ENCODE measurements at regions not wholly inside any gene's neighbourhood (a gene's known extent, or its start where the extent isn't known, plus 50 kb on each side); places are given as distances from the start of the nearest gene placed in this dataset.

DNA sequence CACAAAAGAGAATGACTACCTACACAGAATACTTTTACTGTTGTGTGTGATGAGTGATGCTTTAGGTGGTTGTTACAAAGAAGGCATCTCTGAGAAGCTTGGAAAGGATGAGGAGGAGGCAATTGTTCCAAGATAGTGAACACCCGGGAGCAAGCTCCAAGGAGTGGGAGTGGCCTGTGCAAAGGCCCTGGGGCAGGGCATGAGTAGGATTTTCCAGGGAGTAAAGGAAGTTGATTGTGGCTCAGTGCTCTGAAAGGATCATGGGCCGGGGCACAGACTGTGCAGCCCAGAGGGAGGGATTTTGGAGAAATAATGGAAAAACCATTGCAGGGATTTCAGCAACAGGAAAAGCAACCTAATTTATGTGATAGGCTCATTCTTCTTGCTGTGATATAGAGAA lies 264.3 kb downstream of the CDH26 start:
- DNase-seq (ENCODE audit: unreplicated experiment) = no peak
- TF ChIP-seq, protein P1, sequence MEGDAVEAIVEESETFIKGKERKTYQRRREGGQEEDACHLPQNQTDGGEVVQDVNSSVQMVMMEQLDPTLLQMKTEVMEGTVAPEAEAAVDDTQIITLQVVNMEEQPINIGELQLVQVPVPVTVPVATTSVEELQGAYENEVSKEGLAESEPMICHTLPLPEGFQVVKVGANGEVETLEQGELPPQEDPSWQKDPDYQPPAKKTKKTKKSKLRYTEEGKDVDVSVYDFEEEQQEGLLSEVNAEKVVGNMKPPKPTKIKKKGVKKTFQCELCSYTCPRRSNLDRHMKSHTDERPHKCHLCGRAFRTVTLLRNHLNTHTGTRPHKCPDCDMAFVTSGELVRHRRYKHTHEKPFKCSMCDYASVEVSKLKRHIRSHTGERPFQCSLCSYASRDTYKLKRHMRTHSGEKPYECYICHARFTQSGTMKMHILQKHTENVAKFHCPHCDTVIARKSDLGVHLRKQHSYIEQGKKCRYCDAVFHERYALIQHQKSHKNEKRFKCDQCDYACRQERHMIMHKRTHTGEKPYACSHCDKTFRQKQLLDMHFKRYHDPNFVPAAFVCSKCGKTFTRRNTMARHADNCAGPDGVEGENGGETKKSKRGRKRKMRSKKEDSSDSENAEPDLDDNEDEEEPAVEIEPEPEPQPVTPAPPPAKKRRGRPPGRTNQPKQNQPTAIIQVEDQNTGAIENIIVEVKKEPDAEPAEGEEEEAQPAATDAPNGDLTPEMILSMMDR (IDR thresholded peaks at IDR 0.05; ENCODE audit: unreplicated experiment) = no peak
- BruUV-seq (replicated peaks) = no TSS peak
- ChIA-PET POLR2A (no interaction called here), CTCF (interaction anchor here (0.7 to 5.2 kb wide), 5 partner anchors 10 to 1041 kb away, joined by 3 to 45 read pairs (median 3); no protein-coding TSS in a partner anchor)
- Mint-ChIP-seq H3K9me3 (ENCODE audit: unreplicated experiment) (no peaks in the 10 kb centered on the region), H3K27me3 (ENCODE audit: insufficient read depth, unreplicated experiment) (peaks cover 25% of the 10 kb centered on the region), H3K4me1 (ENCODE audit: insufficient read depth, unreplicated experiment) (no peaks in the 10 kb centered on the region), H3K27ac (ENCODE audit: low read depth, unreplicated experiment) (no peak overlapping the region), H3K36me3 (ENCODE audit: insufficient read depth, unreplicated experiment) (peaks cover 6% of the 10 kb centered on the region), H3K4me3 (ENCODE audit: unreplicated experiment) (no peak overlapping the region)
- intact Hi-C loops (cut with micrococcal nuclease) = no loop called here

DNA sequence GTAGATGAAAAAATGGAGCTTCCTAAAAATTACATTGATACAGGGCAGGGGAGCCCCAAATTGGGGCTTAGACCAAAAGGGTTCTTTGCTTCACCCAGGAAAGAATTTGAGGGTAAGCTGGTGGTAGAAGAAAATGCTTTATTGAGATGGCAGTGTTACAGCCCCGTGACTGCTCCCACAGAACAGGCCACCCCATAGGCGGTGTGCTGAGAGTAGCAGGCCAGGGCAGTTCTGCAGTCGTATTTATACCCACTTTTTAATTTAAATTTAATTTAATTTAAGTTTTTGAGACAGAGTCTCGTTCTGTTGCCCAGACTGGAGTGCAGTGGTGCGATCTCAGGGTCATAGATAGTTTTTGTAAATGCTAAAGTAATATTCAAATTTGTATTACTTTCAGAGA lies 265.0 kb downstream of the CDH26 start:
- POLR2A ChIA-PET = no interaction called here
- Mint-ChIP-seq H3K9me3 (ENCODE audit: unreplicated experiment) (no peaks in the 10 kb centered on the region), H3K4me3 (ENCODE audit: unreplicated experiment) (no peak overlapping the region)

DNA sequence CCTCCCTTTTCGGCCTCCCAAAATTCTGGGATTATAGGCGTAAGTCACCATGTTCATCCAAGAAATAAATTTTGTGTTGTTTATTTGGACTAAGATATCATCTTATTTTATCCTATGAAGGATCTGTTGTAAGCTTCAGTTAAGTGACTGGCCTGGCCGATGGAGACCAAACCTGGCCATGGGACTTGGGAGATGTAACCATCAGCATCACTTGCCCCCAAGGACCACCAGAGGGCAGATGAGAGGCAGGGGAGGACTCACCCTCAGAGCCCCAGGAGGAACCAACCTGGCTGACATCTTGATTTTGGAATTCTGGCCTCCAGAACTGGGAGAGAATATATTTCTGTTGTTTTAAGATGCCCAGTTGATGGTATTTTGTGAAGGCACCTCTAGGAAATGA lies 266.7 kb downstream of the CDH26 start:
- no TSS peak for BruUV-seq (replicated peaks)
- H3K27me3 Mint-ChIP-seq (ENCODE audit: insufficient read depth, unreplicated experiment) = peaks cover 16% of the 10 kb centered on the region
- H3K4me3 Mint-ChIP-seq (ENCODE audit: unreplicated experiment) = no peak overlapping the region
- intact Hi-C loops (cut with micrococcal nuclease) = loop anchor here (1.0 kb wide), 1 partner anchor 38 kb away; no protein-coding TSS in a partner anchor
- no peaks in the 10 kb centered on the region for H3K4me1 Mint-ChIP-seq (ENCODE audit: insufficient read depth, unreplicated experiment)
- DNase-seq (ENCODE audit: unreplicated experiment) = peak; percentile 43
- CTCF ChIA-PET = interaction anchor here (0.7 to 5.2 kb wide), 4 partner anchors 13 to 1653 kb away, joined by 3 to 45 read pairs (median 6); no protein-coding TSS in a partner anchor
- peaks cover 6% of the 10 kb centered on the region for H3K9me3 Mint-ChIP-seq (ENCODE audit: unreplicated experiment)
- peaks cover 6% of the 10 kb centered on the region for H3K36me3 Mint-ChIP-seq (ENCODE audit: insufficient read depth, unreplicated experiment)
- POLR2A ChIA-PET = no interaction called here
- TF ChIP-seq, protein P1 (IDR thresholded peaks at IDR 0.05; ENCODE audit: unreplicated experiment) = peak; percentile 39
- H3K27ac Mint-ChIP-seq (ENCODE audit: low read depth, unreplicated experiment) = no peak overlapping the region

More for the DNA sequence above, 265.0 kb downstream of the CDH26 start:
- Mint-ChIP-seq H3K4me1 (ENCODE audit: insufficient read depth, unreplicated experiment) (no peaks in the 10 kb centered on the region), H3K27me3 (ENCODE audit: insufficient read depth, unreplicated experiment) (peaks cover 25% of the 10 kb centered on the region), H3K36me3 (ENCODE audit: insufficient read depth, unreplicated experiment) (peaks cover 6% of the 10 kb centered on the region), H3K27ac (ENCODE audit: low read depth, unreplicated experiment) (no peak overlapping the region)
- BruUV-seq (replicated peaks) = no TSS peak
- intact Hi-C loops (cut with micrococcal nuclease) = no loop called here
- CTCF ChIA-PET = interaction anchor here (5.2 kb wide), 1 partner anchor 11 kb away, joined by 45 read pairs; no protein-coding TSS in a partner anchor
- DNase-seq (ENCODE audit: unreplicated experiment) = no peak
- TF ChIP-seq, protein P1 (IDR thresholded peaks at IDR 0.05; ENCODE audit: unreplicated experiment) = no peak

DNA sequence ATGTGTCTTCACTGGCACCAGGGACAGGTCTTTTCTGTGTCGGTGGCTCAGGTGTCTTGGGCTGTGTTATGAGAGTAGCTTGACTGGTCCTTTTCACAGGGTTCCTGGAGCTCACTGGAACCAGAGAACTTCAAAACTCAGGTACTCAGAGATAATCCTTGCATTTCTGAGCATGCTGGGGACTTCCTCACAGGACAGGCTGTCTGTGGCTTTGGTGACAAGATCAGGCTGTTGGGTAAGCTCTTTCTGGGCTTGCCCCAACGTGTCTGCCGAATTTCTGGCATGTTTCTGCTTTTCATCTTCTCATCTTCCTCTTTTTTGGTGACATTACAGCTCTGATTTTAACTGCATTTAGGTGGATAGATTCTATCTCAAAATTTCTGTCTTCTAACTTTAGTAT lies 270.0 kb downstream of the CDH26 start:
- ChIA-PET POLR2A (interaction anchor here (0.6 to 1.2 kb wide), 2 partner anchors 10 to 152 kb away, joined by 3 read pairs; no protein-coding TSS in a partner anchor), CTCF (interaction anchor here (0.6 to 3.8 kb wide), 6 partner anchors 17 to 535 kb away, joined by 3 to 33 read pairs (median 5); no protein-coding TSS in a partner anchor)
- DNase-seq (ENCODE audit: unreplicated experiment) = no peak
- no TSS peak for BruUV-seq (replicated peaks)
- no peaks in the 10 kb centered on the region for H3K4me1 Mint-ChIP-seq (ENCODE audit: insufficient read depth, unreplicated experiment)
- TF ChIP-seq, protein P1 (IDR thresholded peaks at IDR 0.05; ENCODE audit: unreplicated experiment) = no peak
- H3K4me3 Mint-ChIP-seq (ENCODE audit: unreplicated experiment) = no peak overlapping the region
- H3K36me3 Mint-ChIP-seq (ENCODE audit: insufficient read depth, unreplicated experiment) = peaks cover 6% of the 10 kb centered on the region
- H3K9me3 Mint-ChIP-seq (ENCODE audit: unreplicated experiment) = peaks cover 8% of the 10 kb centered on the region
- no peak overlapping the region for H3K27ac Mint-ChIP-seq (ENCODE audit: low read depth, unreplicated experiment)
- intact Hi-C loops (cut with micrococcal nuclease) = no loop called here
- peaks cover 4% of the 10 kb centered on the region for H3K27me3 Mint-ChIP-seq (ENCODE audit: insufficient read depth, unreplicated experiment)
